ENCODE measurements at regions not wholly inside any gene's neighbourhood (a gene's known extent, or its start where the extent isn't known, plus 50 kb on each side); places are given as distances from the start of the nearest gene placed in this dataset.
A peak's percentile ranks its signal among the peaks of the same experiment; 100 is the strongest.

- H3K4me1 ChIP-seq (ENCODE audit: control insufficient read depth in 3 of 3, insufficient read depth in 2 of 3, low read depth in 1 of 3, low read length in 2 of 3), result no peaks in the 10 kb centered on the region
- FAIRE-seq (no peak), DNase-seq (no peak)
- H3K9me3 ChIP-seq (ENCODE audit: control insufficient read depth in 2 of 2, insufficient read depth in 1 of 2, low read depth in 1 of 2, low read length in 1 of 2), result peaks cover 0 to 3% of the 10 kb centered on the region in 2 donors
- no peaks in the 10 kb centered on the region for H3K36me3 ChIP-seq (ENCODE audit: control insufficient read depth in 3 of 3, insufficient read depth in 2 of 3, low read depth in 1 of 3, low read length in 3 of 3)
- H3K27ac ChIP-seq (ENCODE audit: low read depth in 1 of 3, low read length in 2 of 3), result no peak overlapping the region
- 79 to 85% (median 83%) methylated on average over 2 of the region's 2 CpGs for WGBS, 3 donors
- H3K27me3 ChIP-seq (ENCODE audit: control insufficient read depth in 3 of 3, insufficient read depth in 3 of 3, low read length in 3 of 3), result no peaks in the 10 kb centered on the region
- H3K4me3 ChIP-seq (ENCODE audit: low read depth in 1 of 3, low read length in 3 of 3), result no peak overlapping the region
Observed at GRCh38 chr2:41741951-41742595, 305.7 kb upstream of the PKDCC start.

GRCh38 chr2:41743324-41743723 lies 304.5 kb upstream of the PKDCC start:
- FAIRE-seq (no peak), DNase-seq (no peak)
- no peaks in the 10 kb centered on the region for H3K27me3 ChIP-seq (ENCODE audit: control insufficient read depth in 3 of 3, insufficient read depth in 3 of 3, low read length in 3 of 3)
- H3K36me3 ChIP-seq (ENCODE audit: control insufficient read depth in 3 of 3, insufficient read depth in 2 of 3, low read depth in 1 of 3, low read length in 3 of 3), result no peaks in the 10 kb centered on the region
- H3K4me3 ChIP-seq (ENCODE audit: low read depth in 1 of 3, low read length in 3 of 3), result no peak overlapping the region
- no peak overlapping the region for H3K27ac ChIP-seq (ENCODE audit: low read depth in 1 of 3, low read length in 2 of 3)
- no peaks in the 10 kb centered on the region for H3K4me1 ChIP-seq (ENCODE audit: control insufficient read depth in 3 of 3, insufficient read depth in 2 of 3, low read depth in 1 of 3, low read length in 2 of 3)
- WGBS, 3 donors, result 42 to 61% (median 50%) methylated on average over 2 of the region's 2 CpGs
- H3K9me3 ChIP-seq (ENCODE audit: control insufficient read depth in 2 of 2, insufficient read depth in 1 of 2, low read depth in 1 of 2, low read length in 1 of 2), result peaks cover 0 to 3% of the 10 kb centered on the region in 2 donors

- H3K4me3 ChIP-seq (ENCODE audit: low read depth in 1 of 3, low read length in 3 of 3), result no peak overlapping the region
- FAIRE-seq (no peak), DNase-seq (peak in 1 of 2 donors; percentile 28)
- no peaks in the 10 kb centered on the region for H3K9me3 ChIP-seq (ENCODE audit: control insufficient read depth in 2 of 2, insufficient read depth in 1 of 2, low read depth in 1 of 2, low read length in 1 of 2)
- no peak overlapping the region for H3K27ac ChIP-seq (ENCODE audit: low read depth in 1 of 3, low read length in 2 of 3)
- no peaks in the 10 kb centered on the region for H3K4me1 ChIP-seq (ENCODE audit: control insufficient read depth in 3 of 3, insufficient read depth in 2 of 3, low read depth in 1 of 3, low read length in 2 of 3)
- no peaks in the 10 kb centered on the region for H3K36me3 ChIP-seq (ENCODE audit: control insufficient read depth in 3 of 3, insufficient read depth in 2 of 3, low read depth in 1 of 3, low read length in 3 of 3)
- H3K27me3 ChIP-seq (ENCODE audit: control insufficient read depth in 3 of 3, insufficient read depth in 3 of 3, low read length in 3 of 3), result no peaks in the 10 kb centered on the region
- WGBS, 3 donors, result 17 to 53% (median 32%) methylated on average over 3 of the region's 3 CpGs
Observed at GRCh38 chr2:41750829-41751228, 297.0 kb upstream of the PKDCC start.

- 75 to 83% (median 78%) methylated on average over 3 of the region's 3 CpGs for WGBS, 3 donors
Observed at GRCh38 chr2:41759880-41760279, 287.9 kb upstream of the PKDCC start.

DNA sequence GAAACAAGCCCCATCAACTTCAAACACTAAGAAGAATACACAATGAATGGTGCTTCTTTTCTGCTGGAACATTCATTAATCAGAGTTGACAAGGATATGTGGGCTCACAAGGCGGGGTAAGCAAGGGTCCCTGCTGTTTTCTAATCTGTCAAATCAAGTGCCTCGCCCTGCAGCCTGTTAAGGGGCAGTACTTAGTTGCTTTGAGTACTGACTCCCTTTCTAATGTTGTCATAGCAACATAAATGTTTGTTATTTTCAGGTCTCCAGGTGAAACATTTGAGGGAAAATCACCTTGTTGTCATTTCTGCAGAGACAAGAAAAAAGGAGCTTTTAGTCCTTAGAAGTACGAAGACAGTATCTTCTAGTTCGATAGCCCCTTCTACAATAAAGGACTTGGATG lies 284.7 kb upstream of the PKDCC start:
- Histone ChIP-seq H3K4me1 (ENCODE audit: control insufficient read depth in 3 of 3, insufficient read depth in 2 of 3, low read depth in 1 of 3, low read length in 2 of 3) (no peaks in the 10 kb centered on the region), H3K27me3 (ENCODE audit: control insufficient read depth in 3 of 3, insufficient read depth in 3 of 3, low read length in 3 of 3) (no peaks in the 10 kb centered on the region), H3K27ac (ENCODE audit: low read depth in 1 of 3, low read length in 2 of 3) (no peak overlapping the region), H3K36me3 (ENCODE audit: control insufficient read depth in 3 of 3, insufficient read depth in 2 of 3, low read depth in 1 of 3, low read length in 3 of 3) (no peaks in the 10 kb centered on the region), H3K4me3 (ENCODE audit: low read depth in 1 of 3, low read length in 3 of 3) (no peak overlapping the region), H3K9me3 (ENCODE audit: control insufficient read depth in 2 of 2, insufficient read depth in 1 of 2, low read depth in 1 of 2, low read length in 1 of 2) (no peaks in the 10 kb centered on the region)
- no peak for DNase-seq
- FAIRE-seq, result no peak
- 71 to 80% (median 72%) methylated on average over 4 of the region's 4 CpGs for WGBS, 3 donors

More at GRCh38 chr2:41759880-41760279, 287.9 kb upstream of the PKDCC start:
- no peak for DNase-seq
- Histone ChIP-seq H3K4me3 (ENCODE audit: low read depth in 1 of 3, low read length in 3 of 3) (no peak overlapping the region), H3K9me3 (ENCODE audit: control insufficient read depth in 2 of 2, insufficient read depth in 1 of 2, low read depth in 1 of 2, low read length in 1 of 2) (no peaks in the 10 kb centered on the region), H3K27ac (ENCODE audit: low read depth in 1 of 3, low read length in 2 of 3) (no peak overlapping the region), H3K27me3 (ENCODE audit: control insufficient read depth in 3 of 3, insufficient read depth in 3 of 3, low read length in 3 of 3) (no peaks in the 10 kb centered on the region), H3K4me1 (ENCODE audit: control insufficient read depth in 3 of 3, insufficient read depth in 2 of 3, low read depth in 1 of 3, low read length in 2 of 3) (no peaks in the 10 kb centered on the region), H3K36me3 (ENCODE audit: control insufficient read depth in 3 of 3, insufficient read depth in 2 of 3, low read depth in 1 of 3, low read length in 3 of 3) (no peaks in the 10 kb centered on the region)
- FAIRE-seq, result no peak

GRCh38 chr2:41764131-41764530 lies 283.7 kb upstream of the PKDCC start:
- no peaks in the 10 kb centered on the region for H3K4me1 ChIP-seq (ENCODE audit: control insufficient read depth in 3 of 3, insufficient read depth in 2 of 3, low read depth in 1 of 3, low read length in 2 of 3)
- 84 to 97% (median 96%) methylated on average over 1 of the region's 1 CpG for WGBS, 3 donors
- H3K27me3 ChIP-seq (ENCODE audit: control insufficient read depth in 3 of 3, insufficient read depth in 3 of 3, low read length in 3 of 3), result no peaks in the 10 kb centered on the region
- H3K4me3 ChIP-seq (ENCODE audit: low read depth in 1 of 3, low read length in 3 of 3), result no peak overlapping the region
- FAIRE-seq, result no peak
- no peaks in the 10 kb centered on the region for H3K36me3 ChIP-seq (ENCODE audit: control insufficient read depth in 3 of 3, insufficient read depth in 2 of 3, low read depth in 1 of 3, low read length in 3 of 3)
- no peak for DNase-seq
- no peaks in the 10 kb centered on the region for H3K9me3 ChIP-seq (ENCODE audit: control insufficient read depth in 2 of 2, insufficient read depth in 1 of 2, low read depth in 1 of 2, low read length in 1 of 2)
- H3K27ac ChIP-seq (ENCODE audit: low read depth in 1 of 3, low read length in 2 of 3), result no peak overlapping the region

GRCh38 chr2:41764919-41765318 lies 282.9 kb upstream of the PKDCC start:
- no peak overlapping the region for H3K27ac ChIP-seq (ENCODE audit: low read depth in 1 of 3, low read length in 2 of 3)
- H3K9me3 ChIP-seq (ENCODE audit: control insufficient read depth in 2 of 2, insufficient read depth in 1 of 2, low read depth in 1 of 2, low read length in 1 of 2), result no peaks in the 10 kb centered on the region
- H3K27me3 ChIP-seq (ENCODE audit: control insufficient read depth in 3 of 3, insufficient read depth in 3 of 3, low read length in 3 of 3), result no peaks in the 10 kb centered on the region
- DNase-seq, result peak in 1 of 2 donors; percentile 22
- H3K36me3 ChIP-seq (ENCODE audit: control insufficient read depth in 3 of 3, insufficient read depth in 2 of 3, low read depth in 1 of 3, low read length in 3 of 3), result no peaks in the 10 kb centered on the region
- no peak overlapping the region for H3K4me3 ChIP-seq (ENCODE audit: low read depth in 1 of 3, low read length in 3 of 3)
- no peaks in the 10 kb centered on the region for H3K4me1 ChIP-seq (ENCODE audit: control insufficient read depth in 3 of 3, insufficient read depth in 2 of 3, low read depth in 1 of 3, low read length in 2 of 3)
- 55 to 74% (median 56%) methylated on average over 2 of the region's 2 CpGs for WGBS, 3 donors
- no peak for FAIRE-seq

DNA sequence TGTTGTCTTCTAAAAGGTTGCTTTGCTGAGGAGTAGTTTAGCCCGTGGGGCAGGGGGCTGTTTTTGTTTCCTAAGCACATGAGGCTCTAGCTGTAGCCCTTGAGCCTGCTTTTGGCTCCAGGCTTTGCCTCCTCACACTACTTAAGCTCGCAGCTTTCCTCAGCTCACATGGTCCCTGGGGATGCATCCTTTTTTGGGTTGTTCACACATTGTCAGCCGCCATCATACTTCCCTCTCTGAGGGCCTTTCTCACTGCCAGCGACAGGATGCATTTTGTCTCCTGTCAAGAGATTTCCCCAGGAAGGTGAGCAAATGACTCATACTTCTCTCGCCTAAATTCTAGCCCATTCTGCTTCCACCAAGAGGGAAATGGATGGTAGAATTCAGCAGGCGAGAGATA lies 279.5 kb upstream of the PKDCC start:
- Histone ChIP-seq H3K4me3 (ENCODE audit: low read depth in 1 of 3, low read length in 3 of 3) (no peak overlapping the region), H3K4me1 (ENCODE audit: control insufficient read depth in 3 of 3, insufficient read depth in 2 of 3, low read depth in 1 of 3, low read length in 2 of 3) (no peaks in the 10 kb centered on the region), H3K27ac (ENCODE audit: low read depth in 1 of 3, low read length in 2 of 3) (no peak overlapping the region), H3K27me3 (ENCODE audit: control insufficient read depth in 3 of 3, insufficient read depth in 3 of 3, low read length in 3 of 3) (no peaks in the 10 kb centered on the region), H3K36me3 (ENCODE audit: control insufficient read depth in 3 of 3, insufficient read depth in 2 of 3, low read depth in 1 of 3, low read length in 3 of 3) (no peaks in the 10 kb centered on the region), H3K9me3 (ENCODE audit: control insufficient read depth in 2 of 2, insufficient read depth in 1 of 2, low read depth in 1 of 2, low read length in 1 of 2) (no peaks in the 10 kb centered on the region)
- DNase-seq, result no peak
- no peak for FAIRE-seq
- WGBS, 3 donors, result 63 to 74% (median 71%) methylated on average over 6 of the region's 6 CpGs

- Histone ChIP-seq H3K4me3 (ENCODE audit: low read depth in 1 of 3, low read length in 3 of 3) (no peak overlapping the region), H3K4me1 (ENCODE audit: control insufficient read depth in 3 of 3, insufficient read depth in 2 of 3, low read depth in 1 of 3, low read length in 2 of 3) (no peaks in the 10 kb centered on the region), H3K36me3 (ENCODE audit: control insufficient read depth in 3 of 3, insufficient read depth in 2 of 3, low read depth in 1 of 3, low read length in 3 of 3) (no peaks in the 10 kb centered on the region), H3K9me3 (ENCODE audit: control insufficient read depth in 2 of 2, insufficient read depth in 1 of 2, low read depth in 1 of 2, low read length in 1 of 2) (no peaks in the 10 kb centered on the region), H3K27ac (ENCODE audit: low read depth in 1 of 3, low read length in 2 of 3) (no peak overlapping the region), H3K27me3 (ENCODE audit: control insufficient read depth in 3 of 3, insufficient read depth in 3 of 3, low read length in 3 of 3) (no peaks in the 10 kb centered on the region)
- 92 to 94% (median 94%) methylated on average over 1 of the region's 1 CpG for WGBS, 3 donors
- FAIRE-seq (no peak), DNase-seq (no peak)
Observed at GRCh38 chr2:41771710-41772109, 276.1 kb upstream of the PKDCC start.
